Panc1 (cell line): ENCODE measurements at regions not wholly inside any gene's neighbourhood (a gene's known extent, or its start where the extent isn't known, plus 50 kb on each side); places are given as distances from the start of the nearest gene placed in this dataset.

Experiments
- ATAC-seq: fragments of 200-7000 bp; cut with Tn5 transposase; 2 replicates; pipeline ENCODE4 v1.9.1; 2020; ENCODE audit warnings: mild to moderate bottlenecking, moderate library complexity
- BruUV-seq: library from RNA; stranded (reverse); fragments of 400-500 nt; replicated peaks from 2 replicates; lab custom pipeline; 2021; lab: Mats Ljungman, UMichigan
- CTCF ChIA-PET: fragments of 300-600 bp; sonication (Branson Sonifier 250); formaldehyde crosslinking; loops from one replicate; lab custom pipeline; 2022; ENCODE audit warnings: antibody characterized with exemption; lab: Charles Lee
- POLR2A ChIA-PET: fragments of 300-600 bp; sonication (Branson Sonifier 250); formaldehyde crosslinking; loops from one replicate; lab custom pipeline; 2022; ENCODE audit warnings: antibody characterized with exemption; lab: Charles Lee
- DNase-seq: peaks from one replicate; pipeline ENCODE4 v3.0.0-alpha.2; 2010; ENCODE audit warnings: low read depth, low spot score
- H3K27ac ChIP-seq: 2 replicates; pipeline ENCODE4 v1.5.1; 2011; ENCODE audit warnings: mild to moderate bottlenecking, low read length, inconsistent platforms
- H3K27me3 ChIP-seq: fragments of 200-500 bp; sonication (Bioruptor generic); 2 replicates; pipeline ENCODE4 v1.6.0; 2014; ENCODE audit warnings: low read length, inconsistent platforms; ENCODE audit not compliant: control insufficient read depth, insufficient read depth
- H3K36me3 ChIP-seq: fragments of 200-500 bp; sonication (Bioruptor generic); 2 replicates; pipeline ENCODE4 v1.5.1; 2014; ENCODE audit warnings: inconsistent platforms, mild to moderate bottlenecking, low read length, moderate library complexity; ENCODE audit not compliant: control insufficient read depth, insufficient read depth
- H3K4me1 ChIP-seq: 2 replicates; pipeline ENCODE4 v1.5.1; 2011; ENCODE audit warnings: inconsistent platforms, mild to moderate bottlenecking, low read length, moderate library complexity; ENCODE audit not compliant: control insufficient read depth, insufficient read depth
- H3K4me3 ChIP-seq, 2 experiments: 2 replicates each; pipeline ENCODE4 v1.5.1; 2011 to 2012; ENCODE audit warnings: low read depth in 2 of 2, low read length in 2 of 2, mild to moderate bottlenecking in 2 of 2, inconsistent platforms in 1 of 2, moderate library complexity in 1 of 2
- H3K9me3 ChIP-seq: fragments of 200-500 bp; sonication (Bioruptor generic); 2 replicates; pipeline ENCODE4 v1.5.1; 2014; ENCODE audit warnings: low read depth, mild to moderate bottlenecking, inconsistent platforms, low read length, moderate library complexity; ENCODE audit not compliant: control insufficient read depth, insufficient read depth
- POLR2AphosphoS5 ChIP-seq: IDR thresholded peaks from 2 replicates; pipeline ENCODE4 v1.6.1; 2012; ENCODE audit warnings: mild to moderate bottlenecking, low read depth, low read length, moderate library complexity
- SIN3A ChIP-seq: IDR thresholded peaks from 2 replicates; pipeline ENCODE4 v1.6.1; 2012; ENCODE audit warnings: low read depth, mild to moderate bottlenecking, low read length, moderate library complexity, borderline replicate concordance; ENCODE audit not compliant: insufficient read depth
- TCF7L2 ChIP-seq: IDR thresholded peaks from 2 replicates; pipeline ENCODE4 v1.6.1; 2011; ENCODE audit warnings: mild to moderate bottlenecking, low read depth, low read length, inconsistent platforms
- in situ Hi-C: cut with HindIII; loops from 2 replicates; pipeline ENCODE4 v1.10.0; 2016; ENCODE audit warnings: low sequenced_read_pairs, low pct_unique_long_range_greater_than_20kb
- intact Hi-C: fragments of 100-400 bp; cut with micrococcal nuclease; formaldehyde crosslinking; loops from one replicate; pipeline ENCODE4 v1.10.0; 2022; ENCODE audit not compliant: unreplicated experiment
- TF ChIP-seq, protein P1 (sequence below), 2 experiments: IDR thresholded peaks; 2 replicates each; pipeline ENCODE4 v1.6.1; 2011 to 2012; ENCODE audit warnings: low read depth in 2 of 2, control low read depth in 1 of 2, low read length in 1 of 2, mild to moderate bottlenecking in 1 of 2, moderate library complexity in 1 of 2; ENCODE audit not compliant: insufficient read depth in 1 of 2
- TF ChIP-seq, protein P2 (sequence below): fragments of 450-650 bp; IDR thresholded peaks from 2 replicates; pipeline ENCODE4 v1.5.1; 2017; ENCODE audit warnings: mild to moderate bottlenecking

DNA sequence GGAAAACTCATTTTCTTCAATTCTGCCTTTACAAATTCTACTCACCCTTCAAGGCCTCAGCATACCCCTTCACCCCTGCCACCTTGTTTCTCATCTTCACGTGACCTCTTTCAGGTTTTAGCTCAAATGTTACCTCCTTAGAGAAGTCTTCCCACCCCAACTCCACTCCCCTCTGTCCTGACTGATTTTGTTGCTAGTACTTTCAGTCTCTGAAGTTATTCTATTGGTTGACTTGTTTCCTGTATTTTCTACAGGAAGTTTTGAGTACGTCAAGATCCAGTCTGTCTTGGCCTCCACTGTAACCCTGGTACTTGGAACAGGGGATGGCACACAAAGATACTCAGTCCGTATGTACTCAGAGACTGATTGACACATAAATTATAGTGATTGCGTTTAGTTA is 296.1 kb downstream of the DHX35 start:
- CTCF ChIA-PET: no interaction called here
- DNase-seq (no peak), ATAC-seq (no peak)
- H3K4me3 ChIP-seq: no peak overlapping the region
- H3K27ac ChIP-seq: no peak overlapping the region
- no TSS peak for BruUV-seq
- H3K9me3 ChIP-seq: no peaks in the 10 kb centered on the region
- no peak for TF ChIP-seq SIN3A
- TF ChIP-seq, protein P1, sequence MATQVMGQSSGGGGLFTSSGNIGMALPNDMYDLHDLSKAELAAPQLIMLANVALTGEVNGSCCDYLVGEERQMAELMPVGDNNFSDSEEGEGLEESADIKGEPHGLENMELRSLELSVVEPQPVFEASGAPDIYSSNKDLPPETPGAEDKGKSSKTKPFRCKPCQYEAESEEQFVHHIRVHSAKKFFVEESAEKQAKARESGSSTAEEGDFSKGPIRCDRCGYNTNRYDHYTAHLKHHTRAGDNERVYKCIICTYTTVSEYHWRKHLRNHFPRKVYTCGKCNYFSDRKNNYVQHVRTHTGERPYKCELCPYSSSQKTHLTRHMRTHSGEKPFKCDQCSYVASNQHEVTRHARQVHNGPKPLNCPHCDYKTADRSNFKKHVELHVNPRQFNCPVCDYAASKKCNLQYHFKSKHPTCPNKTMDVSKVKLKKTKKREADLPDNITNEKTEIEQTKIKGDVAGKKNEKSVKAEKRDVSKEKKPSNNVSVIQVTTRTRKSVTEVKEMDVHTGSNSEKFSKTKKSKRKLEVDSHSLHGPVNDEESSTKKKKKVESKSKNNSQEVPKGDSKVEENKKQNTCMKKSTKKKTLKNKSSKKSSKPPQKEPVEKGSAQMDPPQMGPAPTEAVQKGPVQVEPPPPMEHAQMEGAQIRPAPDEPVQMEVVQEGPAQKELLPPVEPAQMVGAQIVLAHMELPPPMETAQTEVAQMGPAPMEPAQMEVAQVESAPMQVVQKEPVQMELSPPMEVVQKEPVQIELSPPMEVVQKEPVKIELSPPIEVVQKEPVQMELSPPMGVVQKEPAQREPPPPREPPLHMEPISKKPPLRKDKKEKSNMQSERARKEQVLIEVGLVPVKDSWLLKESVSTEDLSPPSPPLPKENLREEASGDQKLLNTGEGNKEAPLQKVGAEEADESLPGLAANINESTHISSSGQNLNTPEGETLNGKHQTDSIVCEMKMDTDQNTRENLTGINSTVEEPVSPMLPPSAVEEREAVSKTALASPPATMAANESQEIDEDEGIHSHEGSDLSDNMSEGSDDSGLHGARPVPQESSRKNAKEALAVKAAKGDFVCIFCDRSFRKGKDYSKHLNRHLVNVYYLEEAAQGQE (IDR thresholded peaks at IDR 0.05; ENCODE audit: insufficient read depth in 1 of 2, low read depth in 2 of 2, low read length in 1 of 2): no peak
- no peak for TF ChIP-seq TCF7L2
- TF ChIP-seq, protein P2, sequence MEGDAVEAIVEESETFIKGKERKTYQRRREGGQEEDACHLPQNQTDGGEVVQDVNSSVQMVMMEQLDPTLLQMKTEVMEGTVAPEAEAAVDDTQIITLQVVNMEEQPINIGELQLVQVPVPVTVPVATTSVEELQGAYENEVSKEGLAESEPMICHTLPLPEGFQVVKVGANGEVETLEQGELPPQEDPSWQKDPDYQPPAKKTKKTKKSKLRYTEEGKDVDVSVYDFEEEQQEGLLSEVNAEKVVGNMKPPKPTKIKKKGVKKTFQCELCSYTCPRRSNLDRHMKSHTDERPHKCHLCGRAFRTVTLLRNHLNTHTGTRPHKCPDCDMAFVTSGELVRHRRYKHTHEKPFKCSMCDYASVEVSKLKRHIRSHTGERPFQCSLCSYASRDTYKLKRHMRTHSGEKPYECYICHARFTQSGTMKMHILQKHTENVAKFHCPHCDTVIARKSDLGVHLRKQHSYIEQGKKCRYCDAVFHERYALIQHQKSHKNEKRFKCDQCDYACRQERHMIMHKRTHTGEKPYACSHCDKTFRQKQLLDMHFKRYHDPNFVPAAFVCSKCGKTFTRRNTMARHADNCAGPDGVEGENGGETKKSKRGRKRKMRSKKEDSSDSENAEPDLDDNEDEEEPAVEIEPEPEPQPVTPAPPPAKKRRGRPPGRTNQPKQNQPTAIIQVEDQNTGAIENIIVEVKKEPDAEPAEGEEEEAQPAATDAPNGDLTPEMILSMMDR: no peak
- no peak for TF ChIP-seq POLR2AphosphoS5
- intact Hi-C loops (no loop called here), in situ Hi-C loops (no loop called here)
- POLR2A ChIA-PET: no interaction called here
- H3K27me3 ChIP-seq: no peaks in the 10 kb centered on the region
- no peaks in the 10 kb centered on the region for H3K4me1 ChIP-seq
- no peaks in the 10 kb centered on the region for H3K36me3 ChIP-seq

DNA sequence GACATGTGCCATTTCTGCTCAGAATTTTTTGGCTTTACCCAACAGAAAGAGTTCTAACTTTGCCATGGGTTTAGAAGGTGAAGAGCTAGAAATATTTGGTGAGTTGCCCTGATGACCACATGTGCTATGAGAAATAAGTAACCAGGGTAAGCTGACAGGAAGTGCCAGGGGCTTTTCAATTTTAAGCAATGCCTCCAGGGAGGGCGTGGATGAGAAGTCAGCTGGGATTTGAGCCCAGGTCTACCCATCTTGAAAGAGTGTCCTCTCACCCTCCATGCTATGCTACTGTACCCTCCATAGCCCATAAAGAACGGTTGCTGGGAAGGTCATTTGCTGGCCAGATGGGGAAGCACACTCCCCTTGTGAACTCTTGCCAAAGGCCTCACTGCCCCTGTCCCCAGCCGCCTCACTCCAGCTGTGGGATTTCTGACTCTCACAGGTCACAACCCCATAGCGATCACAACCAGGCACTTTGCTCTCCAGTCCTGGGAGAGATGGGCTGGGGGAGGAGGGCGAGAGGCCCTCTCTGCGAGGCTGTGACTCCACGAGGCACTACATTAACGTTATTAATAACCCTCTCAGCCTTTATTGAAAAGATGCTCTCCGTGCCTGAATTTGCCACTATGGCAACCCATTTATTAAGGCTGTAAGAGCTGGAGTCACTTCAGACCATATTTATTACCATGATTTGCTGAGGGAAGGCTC is 291.1 kb downstream of the DHX35 start:
- Histone ChIP-seq H3K4me1 (no peaks in the 10 kb centered on the region), H3K36me3 (no peaks in the 10 kb centered on the region), H3K4me3 (no peak overlapping the region), H3K9me3 (no peaks in the 10 kb centered on the region), H3K27me3 (no peaks in the 10 kb centered on the region), H3K27ac (no peak overlapping the region)
- ChIA-PET POLR2A (no interaction called here), CTCF (no interaction called here)
- TF ChIP-seq POLR2AphosphoS5 (no peak), TCF7L2 (no peak), SIN3A (no peak)
- TF ChIP-seq, protein P1 (IDR thresholded peaks at IDR 0.05; ENCODE audit: insufficient read depth in 1 of 2, low read depth in 2 of 2, low read length in 1 of 2): no peak
- TF ChIP-seq, protein P2: no peak
- DNase-seq: no peak
- intact Hi-C loops (no loop called here), in situ Hi-C loops (no loop called here)
- ATAC-seq: no peak
- BruUV-seq: no TSS peak
